Posterior cingulate gyrus (tissue), 11 donors: ENCODE measurements at regions not wholly inside any gene's neighbourhood (a gene's known extent, or its start where the extent isn't known, plus 50 kb on each side); places are given as distances from the start of the nearest gene placed in this dataset.
A peak's percentile ranks its signal among the peaks of the same experiment; 100 is the strongest.
"Not testable (repeated sequence)": the region's sequence is repeated elsewhere in the genome, so short reads cannot be mapped to it uniquely, and the experiment has no call there.

Experiments used
- DNase-seq, 10 donors: peaks; one replicate each; pipeline versions ENCODE4 v3.0.0 to v3.0.0-alpha.2; 2020 to 2021; ENCODE audit warnings: mixed read lengths in 3 of 10
- intact Hi-C: fragments of 100-400 bp; cut with DNase I; formaldehyde crosslinking; loops from one replicate; pipeline ENCODE4 v1.15.1; 2023

- no peak for DNase-seq
Measured at GRCh38 chrX:124426288-124427169, 80.2 kb downstream of the SH2D1A start.

DNA sequence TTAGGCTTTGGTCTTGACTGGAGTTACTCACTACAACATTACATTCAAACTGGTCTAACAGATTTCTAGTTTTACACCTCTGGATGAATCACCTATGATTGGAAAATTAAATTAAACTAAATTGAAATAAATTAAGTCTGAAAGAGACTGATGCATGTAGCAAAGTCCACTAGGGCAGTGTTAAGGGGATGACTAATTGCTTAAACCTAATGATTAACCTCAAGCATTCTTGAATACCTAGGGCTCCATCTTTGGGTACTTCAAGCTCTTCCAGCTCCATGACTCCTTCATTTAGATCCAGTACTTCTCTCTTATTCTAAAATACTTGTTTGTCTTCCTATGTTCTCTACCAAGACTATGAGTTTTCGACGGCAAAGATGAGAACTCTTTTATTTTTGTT is 86.8 kb downstream of the SH2D1A start:
- DNase-seq, result no peak
- intact Hi-C loops, result no loop called here

More at GRCh38 chrX:124426288-124427169, 80.2 kb downstream of the SH2D1A start:
- intact Hi-C loops, result no loop called here

DNA sequence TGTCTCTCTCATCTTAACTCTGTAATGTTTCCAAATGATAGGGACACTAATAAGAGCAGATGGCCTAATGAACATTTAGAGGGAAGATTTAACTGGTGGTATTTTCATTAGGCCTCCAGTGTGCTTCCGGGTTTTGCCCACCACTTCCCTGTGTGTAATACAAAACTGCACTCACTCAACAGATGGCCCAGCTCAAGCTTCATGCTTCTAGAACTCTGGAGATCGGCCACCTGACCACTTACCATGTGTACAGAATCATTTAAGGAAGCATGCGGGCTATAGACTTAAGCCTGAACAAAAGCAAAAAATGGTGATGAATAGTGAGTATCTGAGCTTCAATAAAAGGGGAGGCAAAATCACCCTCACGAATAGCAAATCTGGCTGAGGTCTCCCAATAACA is 89.3 kb downstream of the SH2D1A start:
- no peak for DNase-seq
- intact Hi-C loops, result no loop called here

DNA sequence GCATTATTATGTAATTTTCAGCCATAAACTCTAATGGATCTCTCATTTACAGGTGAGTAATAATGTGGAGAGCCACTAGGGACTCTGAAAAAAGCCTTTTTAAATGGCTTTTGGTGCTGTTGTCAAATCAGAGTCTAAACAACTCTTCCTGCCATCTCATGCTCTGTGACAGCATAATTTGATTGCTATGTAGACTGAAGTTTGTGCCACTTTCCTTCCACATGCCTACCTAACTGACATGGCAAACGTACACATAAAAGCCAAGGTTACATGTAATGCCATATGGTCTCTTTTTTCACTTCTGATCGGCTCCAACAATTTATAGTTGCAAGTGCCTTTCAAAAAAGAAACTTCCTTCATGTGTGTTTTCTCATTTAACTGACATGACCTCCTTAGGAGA is 94.3 kb downstream of the SH2D1A start:
- intact Hi-C loops, result no loop called here

DNA sequence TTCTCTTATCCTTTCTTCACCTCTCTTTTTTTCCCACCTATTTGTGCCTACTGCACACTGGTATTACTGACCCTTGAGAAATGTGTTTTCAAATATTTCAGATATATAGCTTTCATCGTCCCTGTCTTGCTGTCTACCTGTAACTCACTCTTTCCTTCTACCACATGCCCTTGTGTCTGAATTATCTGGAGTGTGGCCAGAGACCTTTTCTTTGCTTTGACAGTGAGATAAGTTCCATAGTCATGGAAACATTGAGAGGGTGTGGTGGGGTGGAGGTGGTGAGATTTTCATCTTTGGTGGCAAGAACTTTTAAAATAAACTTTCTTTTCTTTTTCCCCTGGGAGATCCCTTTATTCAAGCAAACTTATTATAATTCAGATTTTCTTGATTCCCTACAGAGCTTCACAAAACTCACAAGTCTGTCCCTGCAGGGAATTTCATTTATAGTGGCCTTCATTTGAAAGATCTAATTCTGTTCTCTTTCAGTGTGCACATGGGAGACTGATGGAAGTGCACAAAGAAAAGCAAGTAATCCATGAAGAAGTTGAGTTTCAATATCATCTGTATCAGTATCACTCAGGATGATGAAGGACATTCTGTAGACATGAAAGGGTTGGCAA is 95.7 kb downstream of the SH2D1A start:
- DNase-seq, result no peak
- intact Hi-C loops, result no loop called here

More for the DNA sequence above, 94.3 kb downstream of the SH2D1A start:
- no peak for DNase-seq

DNA sequence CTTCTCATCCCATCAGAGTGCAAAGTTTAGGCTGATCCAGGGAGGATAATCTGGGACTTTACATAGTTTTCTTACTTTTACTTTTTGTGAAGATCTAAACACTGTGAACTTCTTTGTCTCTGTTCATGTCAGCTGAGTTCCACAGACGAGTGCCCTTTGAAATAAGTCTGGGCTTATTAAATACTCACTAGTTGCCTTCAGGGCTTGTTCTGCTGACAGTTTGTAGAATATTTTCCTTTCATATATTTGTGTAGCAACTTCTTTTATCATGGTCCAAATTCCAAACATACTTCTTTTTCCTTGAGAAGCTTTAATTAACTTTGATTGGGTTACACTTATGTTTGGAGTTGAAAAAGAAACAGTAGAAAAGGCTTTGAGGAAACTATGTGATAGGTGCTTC is 109.6 kb downstream of the SH2D1A start:
- intact Hi-C loops, result no loop called here
- DNase-seq, result no peak

DNA sequence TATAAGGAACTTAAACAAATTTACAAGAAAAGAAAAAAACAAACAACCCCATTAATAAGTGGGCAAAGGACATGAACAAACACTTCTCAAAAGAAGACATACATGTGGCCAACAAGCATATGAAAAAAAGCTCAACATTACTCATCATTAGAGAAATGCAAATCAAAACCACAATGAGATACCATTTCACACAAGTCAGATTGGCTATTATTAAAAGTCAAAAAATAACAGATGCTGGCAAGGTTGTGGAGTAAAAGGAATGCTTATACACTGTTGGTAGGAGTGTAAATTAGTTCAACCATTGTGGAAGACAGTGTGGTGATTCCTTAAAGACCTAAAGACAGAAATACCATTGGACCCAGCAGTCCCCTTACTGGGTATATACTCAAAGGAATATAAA is 113.5 kb downstream of the SH2D1A start:
- intact Hi-C loops, DNase-seq: not testable (repeated sequence)

- intact Hi-C loops, result no loop called here
- DNase-seq, result no peak
Measured at GRCh38 chrX:124462931-124463330, 116.6 kb downstream of the SH2D1A start.

GRCh38 chrX:124467202-124467601 is 120.8 kb downstream of the SH2D1A start:
- DNase-seq, result no peak
- intact Hi-C loops, result no loop called here

DNA sequence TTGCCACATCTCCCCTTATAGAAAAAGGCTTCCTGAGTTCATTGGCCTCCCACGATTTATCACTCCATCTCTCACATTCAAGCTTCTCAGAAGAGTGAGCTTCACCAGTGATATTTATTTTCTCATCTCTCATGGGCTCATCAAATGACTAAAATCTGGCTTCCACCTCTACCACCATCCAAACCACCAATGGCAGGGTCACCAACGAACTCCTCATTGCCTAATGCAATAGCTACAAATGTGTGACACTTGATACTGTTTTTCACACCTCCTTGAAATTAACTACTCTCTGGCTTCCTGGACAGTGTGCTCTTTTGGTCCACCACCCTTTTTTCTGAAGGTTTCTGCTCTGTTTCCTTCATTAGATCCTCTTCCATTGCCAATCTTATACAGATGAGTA is 129.0 kb downstream of the SH2D1A start:
- no peak for DNase-seq

DNA sequence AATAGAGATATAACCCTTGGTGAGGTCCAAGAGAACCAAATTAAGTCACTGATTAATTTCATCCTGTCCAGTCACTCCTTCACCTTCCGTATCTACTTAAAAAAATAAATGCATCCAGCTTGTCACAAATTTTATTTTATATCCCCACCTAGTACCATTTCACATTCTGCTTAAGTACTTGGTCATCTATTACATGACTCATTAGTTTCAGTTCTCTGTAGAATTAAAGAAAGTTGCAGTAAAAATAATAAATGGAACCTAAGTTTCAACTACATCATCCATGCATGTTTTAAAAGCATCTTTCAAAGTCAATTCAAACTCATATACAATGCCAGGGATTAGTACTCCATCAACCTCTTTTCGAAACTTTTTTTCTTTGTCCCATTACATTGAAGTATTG is 130.2 kb downstream of the SH2D1A start:
- no peak for DNase-seq
- intact Hi-C loops, result no loop called here

More for the DNA sequence above, 129.0 kb downstream of the SH2D1A start:
- intact Hi-C loops, result no loop called here

DNA sequence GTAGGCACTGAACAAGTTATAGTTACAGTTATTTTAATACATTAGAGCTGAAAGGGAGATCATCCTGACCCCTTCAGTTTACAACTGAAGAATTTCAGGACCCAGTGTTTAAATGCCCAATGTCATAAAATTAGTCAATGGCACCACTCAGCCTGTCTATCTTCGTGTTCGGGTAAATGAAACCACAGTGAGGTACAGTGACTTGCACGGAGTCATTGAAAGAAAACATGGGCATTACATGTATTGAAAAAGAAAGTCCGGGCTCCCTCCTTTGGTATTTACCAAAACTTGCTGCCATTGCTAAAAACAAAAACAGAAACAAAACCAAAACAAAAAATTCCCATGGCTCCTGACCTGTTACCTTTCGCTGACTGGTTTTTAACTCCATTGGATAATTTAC is 131.7 kb downstream of the SH2D1A start:
- intact Hi-C loops, result no loop called here

GRCh38 chrX:124488412-124489161 is 142.2 kb downstream of the SH2D1A start:
- intact Hi-C loops, result no loop called here

More for the DNA sequence above, 131.7 kb downstream of the SH2D1A start:
- no peak for DNase-seq

DNA sequence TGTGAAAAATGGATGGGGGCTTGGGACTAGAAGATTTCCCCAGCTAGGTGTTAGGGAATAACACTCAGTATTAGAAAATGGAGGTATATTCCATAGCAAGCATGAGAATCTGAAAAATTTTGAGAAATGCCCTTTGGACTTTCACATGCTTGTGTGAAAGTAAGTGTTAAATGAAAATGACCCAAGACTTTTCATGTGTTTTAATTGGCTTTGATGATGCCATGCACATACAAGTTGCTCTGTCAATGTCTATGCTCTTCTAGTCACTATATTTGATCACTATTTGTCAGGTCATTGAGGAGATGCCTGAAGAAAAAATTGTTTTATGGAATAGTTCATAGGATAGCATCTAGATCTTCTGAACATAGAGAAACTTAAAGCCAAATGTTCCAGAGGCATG is 147.6 kb downstream of the SH2D1A start:
- no peak for DNase-seq

More at GRCh38 chrX:124488412-124489161, 142.2 kb downstream of the SH2D1A start:
- DNase-seq, result no peak

DNA sequence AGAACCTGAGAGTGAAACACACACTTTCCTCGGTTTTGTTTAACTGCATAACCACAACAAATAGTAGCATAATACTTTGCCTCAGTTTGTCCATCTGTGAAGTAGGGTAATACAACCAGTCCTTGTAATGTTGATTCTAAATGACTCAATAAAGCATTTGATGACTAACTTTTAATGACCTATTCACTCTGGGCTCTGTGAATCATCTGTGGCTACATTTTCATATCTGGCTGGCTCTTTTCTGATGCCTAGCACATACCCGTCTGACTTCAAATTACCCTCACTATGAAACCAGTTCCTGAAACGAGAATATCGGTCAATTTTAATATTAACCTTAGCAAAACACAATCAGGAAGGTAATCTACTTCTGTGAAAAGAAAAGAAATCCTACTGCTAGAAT is 151.0 kb downstream of the SH2D1A start:
- no peak for DNase-seq
- intact Hi-C loops, result no loop called here

More for the DNA sequence above, 147.6 kb downstream of the SH2D1A start:
- intact Hi-C loops, result no loop called here

- intact Hi-C loops, result no loop called here
- peak in 1 of 10 donors; percentile 22 for DNase-seq
Measured at GRCh38 chrX:124501586-124501985, 155.2 kb downstream of the SH2D1A start.

GRCh38 chrX:124502166-124502565 is 155.8 kb downstream of the SH2D1A start:
- DNase-seq, result peak in 1 of 10 donors; percentile 22
- intact Hi-C loops, result no loop called here

GRCh38 chrX:124502599-124502998 is 156.2 kb downstream of the SH2D1A start:
- DNase-seq, result no peak
- intact Hi-C loops, result no loop called here

- no peak for DNase-seq
- intact Hi-C loops, result no loop called here
Measured at GRCh38 chrX:124504111-124504983, 158.0 kb downstream of the SH2D1A start.

GRCh38 chrX:124506066-124506465 is 159.7 kb downstream of the SH2D1A start:
- DNase-seq, result no peak
- intact Hi-C loops, result no loop called here
